RWPE1 (cell line): ENCODE measurements at regions not wholly inside any gene's neighbourhood (a gene's known extent, or its start where the extent isn't known, plus 50 kb on each side); places are given as distances from the start of the nearest gene placed in this dataset.
"Not testable (repeated sequence)": the region's sequence is repeated elsewhere in the genome, so short reads cannot be mapped to it uniquely, and the experiment has no call there.

ENCODE experiments used
- CTCF ChIA-PET: fragments of 350-600 bp; sonication (Branson Sonifier 250); formaldehyde crosslinking; extraction: SDS; loops from one replicate; lab custom pipeline; 2021; lab: Yijun Ruan, JAX
- POLR2A ChIA-PET: fragments of 400-600 bp; formaldehyde crosslinking; extraction: SDS; loops from one replicate; lab custom pipeline; 2020; ENCODE audit warnings: antibody characterized with exemption; ENCODE audit not compliant: low non-redundant PET; lab: Yijun Ruan, JAX
- DNase-seq: peaks from one replicate; pipeline ENCODE4 v3.0.0; 2012; ENCODE audit warnings: low spot score
- H3K27ac ChIP-seq: fragments of 450-650 bp; 2 replicates; pipeline ENCODE4 v1.5.1; 2017
- TF ChIP-seq, protein P1 (sequence below): fragments of 450-650 bp; conservative IDR thresholded peaks from 2 replicates; pipeline ENCODE4 v1.5.1; 2017; ENCODE audit warnings: low read depth, mild to moderate bottlenecking

DNA sequence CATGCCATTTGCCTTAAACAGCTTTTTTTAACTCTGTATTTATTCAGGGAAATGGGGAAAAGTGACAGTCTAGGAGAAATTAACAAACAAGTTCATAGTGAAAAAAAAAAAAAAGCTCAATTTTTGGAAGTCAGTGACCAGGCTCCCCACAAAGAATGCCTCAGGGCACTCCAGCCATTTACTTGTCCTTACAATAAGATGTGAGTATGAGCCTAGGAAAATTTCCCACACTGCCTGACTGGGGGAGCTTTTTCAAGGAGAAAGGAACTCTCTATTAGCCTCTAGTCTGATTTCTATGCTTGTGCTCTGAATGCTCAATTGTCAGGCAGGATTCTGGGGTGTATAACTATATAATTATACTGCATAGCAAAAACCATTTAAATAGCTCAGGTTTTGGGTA is 74.9 kb upstream of the NRBF2 start:
- no peak for DNase-seq
- TF ChIP-seq, protein P1, sequence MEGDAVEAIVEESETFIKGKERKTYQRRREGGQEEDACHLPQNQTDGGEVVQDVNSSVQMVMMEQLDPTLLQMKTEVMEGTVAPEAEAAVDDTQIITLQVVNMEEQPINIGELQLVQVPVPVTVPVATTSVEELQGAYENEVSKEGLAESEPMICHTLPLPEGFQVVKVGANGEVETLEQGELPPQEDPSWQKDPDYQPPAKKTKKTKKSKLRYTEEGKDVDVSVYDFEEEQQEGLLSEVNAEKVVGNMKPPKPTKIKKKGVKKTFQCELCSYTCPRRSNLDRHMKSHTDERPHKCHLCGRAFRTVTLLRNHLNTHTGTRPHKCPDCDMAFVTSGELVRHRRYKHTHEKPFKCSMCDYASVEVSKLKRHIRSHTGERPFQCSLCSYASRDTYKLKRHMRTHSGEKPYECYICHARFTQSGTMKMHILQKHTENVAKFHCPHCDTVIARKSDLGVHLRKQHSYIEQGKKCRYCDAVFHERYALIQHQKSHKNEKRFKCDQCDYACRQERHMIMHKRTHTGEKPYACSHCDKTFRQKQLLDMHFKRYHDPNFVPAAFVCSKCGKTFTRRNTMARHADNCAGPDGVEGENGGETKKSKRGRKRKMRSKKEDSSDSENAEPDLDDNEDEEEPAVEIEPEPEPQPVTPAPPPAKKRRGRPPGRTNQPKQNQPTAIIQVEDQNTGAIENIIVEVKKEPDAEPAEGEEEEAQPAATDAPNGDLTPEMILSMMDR: no peak
- POLR2A ChIA-PET: no interaction called here
- CTCF ChIA-PET: interaction anchor here (0.6 to 0.7 kb wide), 3 partner anchors 41 to 566 kb away, joined by 3 read pairs; no protein-coding TSS in a partner anchor
- no peak overlapping the region for H3K27ac ChIP-seq

DNA sequence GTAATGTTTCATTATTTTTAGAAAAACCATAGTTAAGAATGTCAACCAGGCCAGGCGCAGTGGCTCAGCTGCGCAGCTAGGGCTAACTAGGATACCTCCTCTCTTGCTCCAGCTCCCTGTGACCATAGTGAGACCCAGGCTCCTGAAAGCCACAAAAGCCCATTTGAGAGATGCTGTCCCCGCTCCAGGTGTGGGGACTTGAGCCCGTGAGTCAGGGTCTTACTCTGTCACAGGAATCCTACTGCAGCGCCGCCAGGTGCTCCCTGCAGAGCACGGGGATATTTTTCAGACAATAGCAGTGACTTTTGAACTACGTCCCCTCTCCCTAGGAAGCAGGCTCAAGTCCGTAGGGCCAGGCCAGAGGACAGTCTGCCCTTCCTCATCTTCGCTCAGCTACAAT is 75.6 kb upstream of the NRBF2 start:
- ChIA-PET POLR2A (no interaction called here), CTCF (interaction anchor here (0.6 kb wide), 2 partner anchors 354 to 662 kb away, joined by 3 read pairs; no protein-coding TSS in a partner anchor)
- TF ChIP-seq, protein P1: no peak
- H3K27ac ChIP-seq: no peak overlapping the region
- DNase-seq: no peak

DNA sequence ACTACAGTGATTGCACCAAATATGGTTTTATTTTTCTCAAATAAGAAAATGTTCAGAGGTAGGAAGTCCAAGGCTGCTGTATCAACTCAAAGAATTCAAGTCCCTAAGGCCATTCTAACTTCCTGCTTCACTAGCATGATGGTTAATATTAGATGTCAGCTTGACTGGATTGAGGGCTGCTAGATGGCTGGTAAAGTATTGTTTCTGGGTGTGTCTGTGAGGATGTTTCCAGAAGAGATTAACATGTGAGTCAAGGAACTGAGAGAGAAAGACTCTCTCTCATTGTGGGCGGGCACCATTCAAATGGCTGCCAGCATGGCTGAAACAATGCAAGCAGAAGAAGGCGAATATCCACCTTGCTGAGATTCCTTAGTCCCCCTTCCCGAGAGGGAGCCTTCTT is 77.4 kb upstream of the NRBF2 start:
- TF ChIP-seq, protein P1: no peak
- H3K27ac ChIP-seq: no peak overlapping the region
- POLR2A ChIA-PET: no interaction called here
- CTCF ChIA-PET: no interaction called here
- no peak for DNase-seq

DNA sequence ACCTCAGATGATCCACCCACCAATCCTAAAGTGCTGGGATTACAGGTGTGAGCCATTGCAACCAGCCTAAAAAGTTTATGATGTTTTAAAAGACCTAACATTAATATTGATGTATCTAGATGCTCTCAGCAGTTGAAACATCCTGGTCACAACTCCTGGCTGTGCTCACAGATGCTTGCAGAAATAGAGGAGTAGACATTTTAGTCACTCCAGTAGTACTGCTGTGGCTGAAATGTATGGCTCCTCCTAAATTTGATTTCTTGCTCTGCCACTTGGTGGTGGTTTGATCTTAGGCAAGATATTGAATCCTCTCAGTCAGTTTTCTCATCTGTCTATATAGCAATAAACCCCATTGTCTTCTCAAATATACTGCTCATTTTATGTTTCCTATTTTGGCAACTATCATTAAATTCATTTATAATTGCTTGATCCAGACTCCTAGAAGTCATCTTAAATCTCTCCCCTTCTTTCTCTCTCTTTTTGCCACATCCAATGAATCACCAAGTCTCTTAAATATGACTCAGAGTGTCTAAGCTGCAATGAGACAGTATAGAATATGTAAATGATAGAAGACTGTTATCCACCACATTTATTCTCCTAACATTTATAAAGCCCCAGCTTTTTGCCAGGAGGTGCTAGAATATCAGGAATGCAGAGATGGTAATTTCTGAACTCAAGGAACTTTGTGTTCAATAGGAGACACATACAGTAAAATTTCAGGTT is 78.1 kb upstream of the NRBF2 start:
- TF ChIP-seq, protein P1: no peak
- ChIA-PET POLR2A (no interaction called here), CTCF (interaction anchor here (0.6 to 0.7 kb wide), 2 partner anchors 17 to 87 kb away, joined by 3 read pairs; no protein-coding TSS in a partner anchor)
- DNase-seq: peak; percentile 17
- no peak overlapping the region for H3K27ac ChIP-seq

DNA sequence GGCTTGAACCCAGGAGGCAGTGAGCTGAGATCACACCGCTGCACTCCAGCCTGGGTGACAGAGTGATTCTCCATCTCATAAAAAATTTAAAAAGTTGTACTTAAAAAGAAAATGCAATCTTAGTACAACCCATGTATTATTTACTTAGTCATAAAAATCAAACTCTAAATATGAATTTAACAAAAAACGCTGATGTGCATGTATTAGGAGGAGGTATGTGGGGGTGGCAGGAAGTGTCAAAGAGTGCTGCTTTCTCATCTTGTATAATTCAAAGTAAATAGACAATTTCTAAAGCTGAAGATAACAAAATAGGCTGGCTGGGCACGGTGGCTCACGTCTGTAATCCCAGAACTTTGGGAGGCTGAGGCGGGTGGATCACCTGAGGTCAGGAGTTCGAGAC is 81.0 kb upstream of the NRBF2 start:
- POLR2A ChIA-PET: no interaction called here
- no peak for DNase-seq
- TF ChIP-seq, protein P1: no peak
- no peak overlapping the region for H3K27ac ChIP-seq
- CTCF ChIA-PET: no interaction called here

DNA sequence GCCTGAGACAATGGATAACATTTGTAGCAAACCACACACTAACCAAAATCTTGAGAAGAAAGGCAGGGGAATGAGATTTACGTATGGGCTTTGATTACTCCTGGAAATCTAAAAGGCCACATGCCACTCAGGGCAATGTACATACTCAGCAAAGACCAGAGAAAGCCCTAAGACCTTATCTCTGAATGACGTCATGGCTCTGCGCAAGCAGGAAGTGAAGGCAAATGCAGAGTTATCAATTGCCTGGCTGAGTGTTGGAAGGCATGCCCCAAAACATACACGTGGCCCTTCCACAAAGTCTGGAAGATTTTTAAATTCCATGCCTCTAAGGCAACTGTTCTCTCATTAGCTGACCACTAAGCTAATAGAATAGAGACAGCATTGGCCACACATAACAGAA is 90.9 kb upstream of the NRBF2 start:
- TF ChIP-seq, protein P1: no peak
- CTCF ChIA-PET: no interaction called here
- no peak for DNase-seq
- no peak overlapping the region for H3K27ac ChIP-seq
- POLR2A ChIA-PET: no interaction called here

DNA sequence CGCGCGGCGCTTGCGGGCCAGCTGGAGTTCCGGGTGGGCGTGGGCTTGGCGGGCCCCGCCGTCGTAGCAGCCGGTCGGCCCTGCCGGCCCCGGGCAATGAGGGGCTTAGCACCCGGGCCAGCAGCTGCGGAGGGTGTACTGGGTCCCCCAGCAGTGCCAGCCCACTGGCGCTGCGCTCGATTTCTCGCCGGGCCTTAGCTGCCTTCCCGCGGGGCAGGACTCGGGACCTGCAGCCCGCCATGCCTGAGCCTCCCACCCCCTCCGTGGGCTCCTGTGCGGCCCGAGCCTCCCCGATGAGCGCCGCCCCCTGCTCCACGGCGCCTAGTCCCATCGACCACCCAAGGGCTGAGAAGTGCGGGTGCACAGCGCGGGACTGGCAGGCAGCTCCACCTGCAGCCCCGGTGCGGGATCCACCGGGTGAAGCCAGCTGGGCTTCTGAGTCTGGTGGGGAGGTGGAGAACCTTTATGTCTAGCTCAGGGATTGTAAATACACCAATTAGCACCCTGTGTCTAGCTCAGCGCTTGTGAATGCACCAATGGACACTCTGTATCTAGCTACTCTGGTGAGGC is 99.4 kb upstream of the NRBF2 start:
- H3K27ac ChIP-seq, POLR2A ChIA-PET, DNase-seq: not testable (repeated sequence)
- CTCF ChIA-PET: interaction anchor here (0.6 kb wide), 1 partner anchor 50 kb away, joined by 4 read pairs; no protein-coding TSS in a partner anchor
